GM18870 (cell line): ENCODE measurements at regions not wholly inside any gene's neighbourhood (a gene's known extent, or its start where the extent isn't known, plus 50 kb on each side); places are given as distances from the start of the nearest gene placed in this dataset.
"Not testable (repeated sequence)": the region's sequence is repeated elsewhere in the genome, so short reads cannot be mapped to it uniquely, and the experiment has no call there.

Experiments
- ATAC-seq: cut with Tn5 transposase; IDR thresholded peaks from one replicate; pipeline ENCODE4 v1.9.1; 2021; ENCODE audit warnings: moderate library complexity; ENCODE audit not compliant: unreplicated experiment

GRCh38 chr3:84666468-84666867 is 292.3 kb upstream of the CADM2 start:
- ATAC-seq = no peak

GRCh38 chr3:84679211-84679610 is 279.6 kb upstream of the CADM2 start:
- no peak for ATAC-seq

- ATAC-seq = no peak
Observed at GRCh38 chr3:84680700-84681099, 278.1 kb upstream of the CADM2 start.

- ATAC-seq = no peak
Observed at GRCh38 chr3:84683493-84683892, 275.3 kb upstream of the CADM2 start.

- no peak for ATAC-seq
Observed at GRCh38 chr3:84685467-84685866, 273.3 kb upstream of the CADM2 start.

GRCh38 chr3:84692261-84692660 is 266.5 kb upstream of the CADM2 start:
- no peak for ATAC-seq

- ATAC-seq = not testable (repeated sequence)
Observed at GRCh38 chr3:84710288-84710687, 248.5 kb upstream of the CADM2 start.

GRCh38 chr3:84717894-84718293 is 240.9 kb upstream of the CADM2 start:
- no peak for ATAC-seq

GRCh38 chr3:84724877-84725276 is 233.9 kb upstream of the CADM2 start:
- no peak for ATAC-seq

GRCh38 chr3:84727616-84728015 is 231.2 kb upstream of the CADM2 start:
- ATAC-seq = no peak

- ATAC-seq = not testable (repeated sequence)
Observed at GRCh38 chr3:84734731-84735130, 224.1 kb upstream of the CADM2 start.

GRCh38 chr3:84738086-84738485 is 220.7 kb upstream of the CADM2 start:
- no peak for ATAC-seq

- ATAC-seq = no peak
Observed at GRCh38 chr3:84742915-84743425, 215.8 kb upstream of the CADM2 start.

- ATAC-seq = no peak
Observed at GRCh38 chr3:84744130-84744529, 214.7 kb upstream of the CADM2 start.

- ATAC-seq = no peak
Observed at GRCh38 chr3:84755860-84756259, 202.9 kb upstream of the CADM2 start.

GRCh38 chr3:84759361-84759760 is 199.4 kb upstream of the CADM2 start:
- no peak for ATAC-seq

GRCh38 chr3:84772841-84773240 is 185.9 kb upstream of the CADM2 start:
- ATAC-seq = no peak

- no peak for ATAC-seq
Observed at GRCh38 chr3:84783281-84783680, 175.5 kb upstream of the CADM2 start.

- ATAC-seq = no peak
Observed at GRCh38 chr3:84789961-84790360, 168.8 kb upstream of the CADM2 start.

- ATAC-seq = no peak
Observed at GRCh38 chr3:84806958-84807357, 151.8 kb upstream of the CADM2 start.

- no peak for ATAC-seq
Observed at GRCh38 chr3:84820126-84820525, 138.7 kb upstream of the CADM2 start.

- ATAC-seq = no peak
Observed at GRCh38 chr3:84820906-84821305, 137.9 kb upstream of the CADM2 start.

GRCh38 chr3:84825817-84826216 is 133.0 kb upstream of the CADM2 start:
- ATAC-seq = no peak

- no peak for ATAC-seq
Observed at GRCh38 chr3:84830476-84830875, 128.3 kb upstream of the CADM2 start.
